ENCODE measurements at regions not wholly inside any gene's neighbourhood (a gene's known extent, or its start where the extent isn't known, plus 50 kb on each side); places are given as distances from the start of the nearest gene placed in this dataset.

DNA sequence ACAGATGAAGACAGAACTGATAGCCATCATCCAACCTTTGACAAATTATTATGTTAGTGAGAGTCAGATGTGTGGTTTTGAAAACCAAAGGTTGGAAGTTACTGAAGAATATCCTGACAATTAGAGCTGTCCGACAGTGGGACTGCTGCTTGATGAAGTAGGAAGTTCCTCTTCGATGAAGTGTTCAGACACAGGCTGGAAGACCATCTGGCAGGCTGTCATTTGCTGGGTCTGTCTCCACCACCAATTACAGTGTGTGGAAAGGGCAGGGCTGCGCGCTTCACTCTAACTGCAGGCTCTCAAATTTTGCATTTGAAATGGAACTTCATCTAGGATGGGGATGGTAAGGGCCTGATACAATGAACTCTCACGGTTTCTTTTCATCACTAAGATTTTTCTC, 313.8 kb downstream of the PIK3C3 start:
- Mint-ChIP-seq H3K4me1 (ENCODE audit: low read depth) (no peaks in the 10 kb centered on the region), H3K4me3 (no peak overlapping the region), H3K27me3 (no peaks in the 10 kb centered on the region), H3K36me3 (ENCODE audit: low read depth) (no peaks in the 10 kb centered on the region), H3K27ac (no peak overlapping the region), H3K9me3 (no peaks in the 10 kb centered on the region)
- DNase-seq, result no peak

DNA sequence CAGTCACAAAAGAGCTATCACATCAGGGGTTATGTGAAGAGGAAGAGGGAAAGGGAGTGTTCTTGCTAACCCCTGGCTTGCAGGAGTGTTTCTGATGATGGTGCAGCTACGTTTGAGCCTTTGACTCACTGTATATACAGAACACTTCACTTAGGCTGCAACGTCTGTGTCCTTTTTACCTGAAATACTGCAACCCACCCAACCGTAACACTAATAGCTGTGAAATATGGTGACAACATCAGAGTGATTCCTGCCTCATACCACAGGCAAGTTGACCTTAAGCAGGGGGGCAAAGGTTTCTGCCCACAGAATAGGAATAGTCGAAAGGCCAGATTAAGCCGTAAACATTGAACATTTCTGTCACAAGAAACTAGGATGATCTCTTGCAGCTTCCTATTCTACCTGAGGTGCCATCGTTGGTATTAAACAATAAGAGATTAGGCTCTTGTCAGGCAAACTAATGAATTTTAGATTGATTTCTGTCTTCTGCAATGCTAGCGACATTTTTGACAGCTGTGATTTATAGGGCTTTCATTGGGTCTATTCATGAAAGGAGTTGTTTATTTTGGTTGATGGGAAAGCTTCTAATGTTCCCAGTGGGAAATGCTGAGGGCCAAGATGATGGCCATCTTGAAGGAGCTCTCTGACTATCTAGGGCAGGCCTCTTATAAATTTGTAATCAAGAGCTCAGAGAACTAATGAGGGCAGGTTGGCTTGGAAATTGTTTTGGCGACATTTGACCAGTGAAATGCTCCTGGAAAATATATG, 316.8 kb downstream of the PIK3C3 start:
- Mint-ChIP-seq H3K4me3 (no peak overlapping the region), H3K27ac (no peak overlapping the region), H3K27me3 (no peaks in the 10 kb centered on the region), H3K4me1 (ENCODE audit: low read depth) (no peaks in the 10 kb centered on the region), H3K9me3 (no peaks in the 10 kb centered on the region), H3K36me3 (ENCODE audit: low read depth) (no peaks in the 10 kb centered on the region)
- DNase-seq, result no peak

DNA sequence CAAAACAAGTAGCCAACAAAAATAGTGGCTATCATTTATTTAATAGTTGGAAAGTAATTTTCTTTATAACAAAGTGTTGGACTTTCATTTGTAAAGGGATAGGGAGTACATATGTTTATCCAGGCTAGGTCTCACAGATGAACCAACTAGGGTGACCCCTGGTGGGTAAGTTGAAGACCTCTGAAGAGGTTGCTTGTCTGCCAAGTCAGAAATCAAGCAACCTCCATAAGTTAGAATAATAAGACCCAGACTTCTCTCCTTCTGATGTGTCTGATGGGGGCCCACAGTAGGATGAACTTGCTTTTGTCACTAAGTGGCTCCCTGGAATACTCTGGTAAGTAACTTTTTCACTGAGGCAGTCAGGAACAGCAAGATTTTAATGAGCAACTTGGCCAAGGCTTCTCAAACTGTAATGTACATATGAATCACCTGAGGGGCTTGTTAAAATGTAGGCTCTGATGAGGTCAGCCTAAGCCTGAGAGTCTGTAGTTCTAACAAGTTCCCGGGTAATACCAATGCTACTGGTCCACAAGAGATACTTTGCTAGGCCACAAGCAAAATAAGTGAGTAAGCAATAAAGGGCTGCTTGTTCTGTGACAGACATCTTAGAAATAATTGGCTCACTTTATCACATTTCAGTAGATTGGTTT, 319.6 kb downstream of the PIK3C3 start:
- Mint-ChIP-seq H3K36me3 (ENCODE audit: low read depth) (no peaks in the 10 kb centered on the region), H3K4me3 (no peak overlapping the region), H3K9me3 (no peaks in the 10 kb centered on the region), H3K27ac (no peak overlapping the region), H3K4me1 (ENCODE audit: low read depth) (no peaks in the 10 kb centered on the region), H3K27me3 (no peaks in the 10 kb centered on the region)
- no peak for DNase-seq

DNA sequence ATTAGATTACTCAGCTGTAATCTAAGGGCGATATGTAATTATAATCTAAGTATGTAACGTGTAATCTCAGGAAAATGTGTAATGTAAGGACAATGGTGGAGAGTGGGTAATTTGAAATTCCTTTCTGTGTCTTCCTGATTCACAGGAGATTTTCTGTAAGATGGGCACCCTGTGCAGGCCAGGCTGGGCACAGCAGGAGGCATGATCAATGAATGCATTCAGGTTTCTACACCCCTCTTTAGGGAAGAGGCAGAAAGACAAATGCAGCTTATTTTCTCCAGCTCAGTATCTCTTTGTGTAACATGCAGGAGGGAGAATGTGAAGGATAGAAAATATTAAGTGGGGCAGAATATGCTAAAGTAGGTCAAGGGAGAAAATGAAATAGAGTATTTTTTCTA, 320.1 kb downstream of the PIK3C3 start:
- Mint-ChIP-seq H3K4me3 (no peak overlapping the region), H3K27me3 (no peaks in the 10 kb centered on the region), H3K36me3 (ENCODE audit: low read depth) (no peaks in the 10 kb centered on the region), H3K9me3 (no peaks in the 10 kb centered on the region), H3K4me1 (ENCODE audit: low read depth) (no peaks in the 10 kb centered on the region), H3K27ac (no peak overlapping the region)
- DNase-seq, result no peak

DNA sequence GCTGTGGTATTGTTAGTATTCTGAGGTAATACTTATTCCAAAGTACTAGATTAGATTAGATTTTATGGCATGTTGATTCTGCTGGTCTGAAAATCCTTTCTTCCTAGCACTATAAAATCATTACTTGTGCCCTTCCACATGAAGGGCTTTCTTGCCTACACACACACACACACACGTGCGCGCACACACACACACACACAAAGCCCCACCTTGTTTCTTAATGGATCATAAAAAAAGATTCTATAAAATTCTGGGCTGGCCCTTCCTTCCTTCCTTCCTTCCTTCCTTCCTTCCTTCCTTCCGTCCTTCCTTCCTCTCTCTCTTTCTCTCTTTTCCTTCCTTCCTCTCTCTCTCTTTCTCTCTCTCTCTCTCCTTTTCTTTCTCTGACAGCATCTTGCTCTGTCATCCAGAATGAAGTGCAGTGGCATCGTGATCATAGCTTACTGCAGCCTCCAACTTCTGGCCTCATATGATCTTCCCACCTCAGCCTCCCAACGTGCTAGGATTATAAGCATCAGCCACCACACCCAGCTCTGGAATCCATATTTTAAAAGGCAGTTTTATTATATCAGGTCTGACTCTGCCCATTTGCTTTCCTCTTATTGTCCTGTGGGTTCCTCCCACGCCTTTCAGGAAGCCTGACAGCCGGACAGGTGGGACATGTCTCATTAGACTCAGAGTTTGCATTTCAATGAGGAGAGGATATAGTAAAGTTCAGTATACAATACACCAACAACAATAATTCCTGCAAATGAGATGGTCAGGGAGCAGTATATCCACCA, 321.1 kb downstream of the PIK3C3 start:
- Mint-ChIP-seq H3K4me3 (no peak overlapping the region), H3K36me3 (ENCODE audit: low read depth) (no peaks in the 10 kb centered on the region), H3K4me1 (ENCODE audit: low read depth) (no peaks in the 10 kb centered on the region), H3K9me3 (no peaks in the 10 kb centered on the region), H3K27ac (no peak overlapping the region), H3K27me3 (no peaks in the 10 kb centered on the region)
- DNase-seq, result no peak

DNA sequence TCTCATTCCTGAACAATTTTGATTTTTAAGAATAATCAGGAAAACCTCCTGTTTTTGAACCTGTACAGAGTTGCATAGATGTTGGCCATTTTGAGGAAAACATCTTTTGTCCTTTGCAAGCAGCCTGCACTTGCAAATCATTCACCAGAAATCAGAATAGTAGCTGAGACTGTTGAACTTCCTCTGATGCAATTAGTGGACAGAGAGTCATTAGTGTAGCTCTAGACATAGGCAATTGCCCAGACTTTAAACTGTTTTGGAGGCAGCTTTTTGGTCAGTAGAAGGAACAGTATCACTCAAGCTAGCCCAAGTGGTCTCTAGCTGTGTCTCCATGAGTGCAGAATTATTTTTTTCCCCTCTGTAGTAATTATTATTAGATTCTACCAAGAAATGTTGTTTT, 326.1 kb downstream of the PIK3C3 start:
- Mint-ChIP-seq H3K36me3 (ENCODE audit: low read depth) (no peaks in the 10 kb centered on the region), H3K9me3 (no peaks in the 10 kb centered on the region), H3K27me3 (no peaks in the 10 kb centered on the region), H3K27ac (no peak overlapping the region), H3K4me3 (no peak overlapping the region), H3K4me1 (ENCODE audit: low read depth) (no peaks in the 10 kb centered on the region)
- no peak for DNase-seq

DNA sequence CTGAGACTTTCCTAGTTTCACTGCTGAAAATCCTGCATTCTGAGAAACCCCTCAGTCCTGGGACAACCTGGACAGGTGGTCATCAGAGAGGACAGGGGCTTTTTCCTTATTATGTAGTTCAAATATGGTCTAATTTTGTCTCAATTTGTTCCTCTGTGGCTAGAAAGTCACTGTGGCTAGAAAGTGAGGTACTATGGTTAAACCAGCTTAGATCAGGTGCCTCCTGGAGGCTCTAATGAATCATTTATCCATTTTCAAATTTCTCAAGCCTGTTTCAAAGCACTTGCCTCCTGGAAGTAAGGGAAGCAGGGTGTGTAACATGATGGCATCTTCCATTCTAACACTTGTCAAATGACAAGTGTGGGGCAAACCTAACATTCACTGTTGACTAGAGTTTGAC, 326.8 kb downstream of the PIK3C3 start:
- H3K4me3 Mint-ChIP-seq, result no peak overlapping the region
- H3K36me3 Mint-ChIP-seq (ENCODE audit: low read depth), result no peaks in the 10 kb centered on the region
- no peak overlapping the region for H3K27ac Mint-ChIP-seq
- no peaks in the 10 kb centered on the region for H3K4me1 Mint-ChIP-seq (ENCODE audit: low read depth)
- H3K9me3 Mint-ChIP-seq, result no peaks in the 10 kb centered on the region
- no peaks in the 10 kb centered on the region for H3K27me3 Mint-ChIP-seq
- no peak for DNase-seq

DNA sequence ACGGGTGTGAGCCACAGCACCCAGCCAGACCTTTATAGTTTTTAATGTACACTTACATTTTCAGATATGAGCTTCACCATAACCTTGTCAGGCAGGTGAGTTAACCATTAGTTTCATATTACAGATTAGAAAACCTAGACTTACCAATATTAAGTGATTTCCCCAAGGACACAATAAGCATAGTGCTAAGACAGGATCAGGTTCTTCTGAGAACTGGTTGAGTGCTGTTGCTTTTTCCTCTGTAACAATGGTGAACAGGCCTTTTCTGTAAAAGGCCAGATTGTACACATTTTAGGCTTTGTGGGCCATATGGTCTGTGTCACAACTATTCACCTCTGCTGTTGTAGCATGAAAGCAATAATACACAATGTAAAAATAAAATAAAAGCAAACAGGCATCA, 332.0 kb downstream of the PIK3C3 start:
- Mint-ChIP-seq H3K4me1 (ENCODE audit: low read depth) (no peaks in the 10 kb centered on the region), H3K27ac (no peak overlapping the region), H3K36me3 (ENCODE audit: low read depth) (no peaks in the 10 kb centered on the region), H3K9me3 (no peaks in the 10 kb centered on the region), H3K4me3 (no peak overlapping the region), H3K27me3 (no peaks in the 10 kb centered on the region)
- DNase-seq, result no peak

DNA sequence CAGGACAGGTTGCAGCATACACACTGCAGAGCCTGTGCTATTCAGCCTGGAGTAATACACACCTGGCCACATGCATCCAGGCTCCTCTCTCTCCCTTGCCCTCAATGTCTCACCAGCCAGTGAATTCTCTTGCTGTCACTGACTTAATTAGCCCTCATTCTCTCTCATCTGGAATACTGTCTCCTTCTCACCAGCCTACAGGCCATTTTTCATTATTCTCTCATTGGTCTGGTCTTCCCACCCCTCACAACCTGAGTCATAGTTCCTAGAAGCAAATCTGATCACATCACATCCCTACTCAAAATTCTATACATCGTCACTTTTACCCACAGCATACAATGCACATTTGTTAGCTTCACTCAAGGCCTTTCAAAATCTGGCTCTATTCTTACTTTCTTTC, 333.1 kb downstream of the PIK3C3 start:
- peaks cover 6% of the 10 kb centered on the region for H3K9me3 Mint-ChIP-seq
- H3K27ac Mint-ChIP-seq, result no peak overlapping the region
- H3K4me1 Mint-ChIP-seq (ENCODE audit: low read depth), result no peaks in the 10 kb centered on the region
- no peak for DNase-seq
- no peaks in the 10 kb centered on the region for H3K36me3 Mint-ChIP-seq (ENCODE audit: low read depth)
- H3K27me3 Mint-ChIP-seq, result no peaks in the 10 kb centered on the region
- H3K4me3 Mint-ChIP-seq, result no peak overlapping the region

DNA sequence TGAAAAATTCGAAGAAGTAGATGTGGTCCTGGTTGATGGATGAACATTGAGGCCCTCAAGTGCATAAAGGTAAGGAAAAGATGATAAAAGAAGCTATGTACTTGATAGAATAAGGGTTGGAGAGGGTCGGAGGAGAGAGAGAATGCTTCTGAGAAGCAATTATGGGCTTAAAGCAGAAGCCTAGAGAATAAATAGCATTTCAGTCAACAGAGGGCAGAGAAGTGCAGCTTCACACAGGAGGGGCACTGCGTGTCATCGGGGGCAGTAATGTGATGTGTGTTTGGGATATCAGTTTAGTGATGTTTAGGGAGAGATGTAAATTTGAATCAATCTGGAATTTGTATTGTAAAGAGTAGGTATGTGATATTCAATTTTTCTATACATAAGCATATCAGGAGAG, 334.5 kb downstream of the PIK3C3 start:
- no peak overlapping the region for H3K4me3 Mint-ChIP-seq
- H3K4me1 Mint-ChIP-seq (ENCODE audit: low read depth), result no peaks in the 10 kb centered on the region
- no peak for DNase-seq
- peaks cover 6% of the 10 kb centered on the region for H3K9me3 Mint-ChIP-seq
- no peak overlapping the region for H3K27ac Mint-ChIP-seq
- no peaks in the 10 kb centered on the region for H3K36me3 Mint-ChIP-seq (ENCODE audit: low read depth)
- no peaks in the 10 kb centered on the region for H3K27me3 Mint-ChIP-seq

DNA sequence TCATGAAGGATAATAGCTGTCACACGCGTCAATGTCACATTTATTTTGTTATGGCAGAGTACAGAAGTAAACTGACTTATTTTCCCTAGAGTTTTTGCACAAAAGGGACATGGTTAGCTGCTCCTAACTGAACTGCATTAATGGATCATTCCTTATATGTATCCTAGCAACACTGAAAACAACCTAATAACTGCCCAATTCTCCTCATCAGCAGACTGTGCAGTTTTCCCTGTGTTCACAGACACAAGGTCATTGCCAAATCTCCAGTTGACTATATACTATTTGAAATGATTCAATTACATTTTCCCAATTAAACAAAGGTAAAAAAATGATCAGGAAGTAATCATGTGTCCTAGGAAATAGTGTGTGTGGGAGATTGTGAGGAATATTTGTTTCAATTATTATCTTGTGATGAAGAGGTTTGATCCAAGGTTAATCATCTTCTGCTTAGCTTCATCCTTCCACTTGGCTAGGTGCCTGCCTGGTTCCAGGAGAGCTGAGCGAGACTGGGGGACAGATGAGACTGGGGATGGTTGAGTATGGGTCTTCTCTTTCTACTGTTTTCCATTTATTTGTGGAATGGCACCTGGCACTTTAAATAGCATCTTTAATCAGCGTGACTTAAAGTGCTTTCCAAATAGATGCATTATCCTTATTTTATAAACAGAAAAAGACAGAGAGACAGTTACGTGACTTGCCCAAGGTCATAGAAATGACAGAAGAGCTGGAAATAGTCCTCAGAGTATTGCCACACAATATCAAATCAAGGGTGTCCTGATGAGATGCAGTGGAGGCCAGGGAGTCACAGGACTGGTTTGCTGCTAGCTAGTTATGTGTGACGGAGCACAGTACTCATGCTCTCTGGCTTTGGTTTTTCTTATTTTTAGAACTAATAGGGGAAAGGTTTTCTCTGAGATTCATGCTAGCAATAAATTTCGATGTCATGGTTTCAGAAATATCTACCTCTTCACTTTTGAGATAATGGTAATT, 335.6 kb downstream of the PIK3C3 start:
- H3K27ac Mint-ChIP-seq, result no peak overlapping the region
- H3K4me1 Mint-ChIP-seq (ENCODE audit: low read depth), result no peaks in the 10 kb centered on the region
- no peaks in the 10 kb centered on the region for H3K27me3 Mint-ChIP-seq
- no peaks in the 10 kb centered on the region for H3K36me3 Mint-ChIP-seq (ENCODE audit: low read depth)
- H3K4me3 Mint-ChIP-seq, result no peak overlapping the region
- peaks cover 6% of the 10 kb centered on the region for H3K9me3 Mint-ChIP-seq
- DNase-seq, result no peak

DNA sequence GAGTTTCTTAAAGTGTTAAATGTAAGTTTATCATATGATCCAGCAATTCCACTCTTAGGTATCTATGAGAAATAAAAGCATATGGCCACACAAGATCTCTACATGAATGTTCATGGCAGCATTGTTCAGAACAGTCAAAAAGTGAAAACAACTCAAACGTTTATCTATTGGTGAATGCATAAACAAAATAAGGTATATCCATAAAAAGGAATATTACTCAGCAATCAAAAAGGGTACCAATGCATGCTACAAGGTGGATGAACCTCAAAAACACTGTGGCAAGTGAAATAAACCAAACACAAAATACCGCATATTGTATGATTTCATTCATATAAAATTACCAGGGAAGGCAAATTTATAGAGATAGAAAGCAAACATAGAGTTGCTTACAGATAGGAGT, 337.6 kb downstream of the PIK3C3 start:
- Mint-ChIP-seq H3K27me3 (no peaks in the 10 kb centered on the region), H3K9me3 (peaks cover 6% of the 10 kb centered on the region), H3K27ac (no peak overlapping the region), H3K36me3 (ENCODE audit: low read depth) (no peaks in the 10 kb centered on the region), H3K4me1 (ENCODE audit: low read depth) (no peaks in the 10 kb centered on the region), H3K4me3 (no peak overlapping the region)
- no peak for DNase-seq

DNA sequence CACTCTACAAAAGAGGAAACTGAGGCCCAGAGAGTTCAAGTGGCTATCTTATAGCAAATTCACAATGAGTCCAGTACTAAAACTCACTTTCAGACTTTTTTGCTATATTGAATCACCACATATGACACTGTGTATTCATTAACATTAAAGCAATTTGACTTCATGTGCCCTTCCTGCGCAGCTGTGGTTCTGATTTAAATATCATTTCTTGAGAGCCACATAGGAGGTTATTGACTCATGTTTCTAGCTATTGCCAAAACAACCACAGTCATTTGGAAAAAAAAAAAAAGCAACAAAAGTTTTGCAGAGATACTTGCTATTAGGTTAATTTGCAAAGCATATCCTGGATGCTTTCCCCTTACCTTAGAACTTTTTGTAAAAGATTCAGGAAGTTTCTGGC, 341.2 kb downstream of the PIK3C3 start:
- DNase-seq, result no peak
- no peaks in the 10 kb centered on the region for H3K36me3 Mint-ChIP-seq (ENCODE audit: low read depth)
- H3K4me1 Mint-ChIP-seq (ENCODE audit: low read depth), result peaks cover 1% of the 10 kb centered on the region
- peaks cover 5% of the 10 kb centered on the region for H3K27me3 Mint-ChIP-seq
- peaks cover 6% of the 10 kb centered on the region for H3K9me3 Mint-ChIP-seq
- H3K27ac Mint-ChIP-seq, result no peak overlapping the region
- H3K4me3 Mint-ChIP-seq, result no peak overlapping the region

DNA sequence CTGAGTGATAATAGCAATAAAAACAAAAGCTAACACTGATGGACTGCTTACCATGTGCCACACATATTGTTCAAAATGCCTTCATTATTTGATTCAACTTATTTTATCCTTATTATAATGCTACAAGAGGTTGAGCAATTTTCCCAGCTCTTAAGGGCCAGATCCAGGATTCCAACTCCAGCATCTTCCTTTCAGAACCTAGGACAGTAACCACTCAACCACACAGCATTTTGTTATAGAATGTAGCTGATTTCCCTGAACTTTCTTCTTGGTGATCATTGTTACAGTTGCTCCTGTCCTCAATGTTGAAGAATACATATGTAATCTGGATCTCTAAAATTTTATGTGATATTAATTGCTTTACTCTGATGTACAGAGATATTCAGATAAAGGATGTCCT, 341.7 kb downstream of the PIK3C3 start:
- H3K4me3 Mint-ChIP-seq, result no peak overlapping the region
- H3K27me3 Mint-ChIP-seq, result peaks cover 5% of the 10 kb centered on the region
- DNase-seq, result no peak
- peaks cover 1% of the 10 kb centered on the region for H3K4me1 Mint-ChIP-seq (ENCODE audit: low read depth)
- no peak overlapping the region for H3K27ac Mint-ChIP-seq
- H3K36me3 Mint-ChIP-seq (ENCODE audit: low read depth), result no peaks in the 10 kb centered on the region
- peaks cover 6% of the 10 kb centered on the region for H3K9me3 Mint-ChIP-seq

All from activated T-cell treated with anti-CD3 and anti-CD28 coated beads, Interleukin-2, amount 50 U/mL, for 24 hours (primary cell).